Caco-2 (cell line): ENCODE measurements at regions not wholly inside any gene's neighbourhood (a gene's known extent, or its start where the extent isn't known, plus 50 kb on each side); places are given as distances from the start of the nearest gene placed in this dataset.

Source experiments
- BruUV-seq: library from RNA; stranded (reverse); fragments of 400-500 nt; replicated peaks from 2 replicates; lab custom pipeline; 2021; lab: Mats Ljungman, UMichigan
- CTCF ChIA-PET: fragments of 300-600 bp; sonication (Branson Sonifier 250); formaldehyde crosslinking; loops from one replicate; lab custom pipeline; 2022; ENCODE audit warnings: antibody characterized with exemption; lab: Charles Lee
- POLR2A ChIA-PET: fragments of 300-600 bp; sonication (Branson Sonifier 250); formaldehyde crosslinking; loops from one replicate; lab custom pipeline; 2022; ENCODE audit warnings: antibody characterized with exemption; lab: Charles Lee
- DNase-seq, 2 experiments: peaks; one replicate each; pipeline versions ENCODE4 v3.0.0 to v3.0.0-alpha.2; 2020 to 2022
- H3K27me3 ChIP-seq: replicated peaks from 2 replicates; pipeline ENCODE4 v1.6.0; 2011; ENCODE audit warnings: low read length; ENCODE audit not compliant: control insufficient read depth, insufficient read depth
- H3K36me3 ChIP-seq: 2 replicates; pipeline ENCODE4 v1.5.1; 2011; ENCODE audit warnings: low read length; ENCODE audit not compliant: control insufficient read depth, insufficient read depth
- H3K4me1 ChIP-seq: fragments of 250-450 bp; sonication (Bioruptor Pico); 2 replicates; pipeline ENCODE4 v1.5.1; 2020; ENCODE audit warnings: mild to moderate bottlenecking
- H3K4me3 ChIP-seq: 2 replicates; pipeline ENCODE4 v1.5.1; 2011; ENCODE audit warnings: low read depth, mild to moderate bottlenecking, control low read depth, low read length
- H3K9me3 ChIP-seq: fragments of 250-450 bp; sonication (Bioruptor Pico); 2 replicates; pipeline ENCODE4 v1.5.1; 2020; ENCODE audit warnings: mild to moderate bottlenecking, moderate library complexity
- H3K27ac Mint-ChIP-seq: one replicate; pipeline ENCODE4 v1.8.0; 2022; ENCODE audit warnings: mixed read lengths; ENCODE audit not compliant: unreplicated experiment
- H3K27me3 Mint-ChIP-seq: one replicate; pipeline ENCODE4 v1.8.0; 2022; ENCODE audit warnings: mixed read lengths; ENCODE audit not compliant: insufficient read depth, unreplicated experiment
- H3K36me3 Mint-ChIP-seq: one replicate; pipeline ENCODE4 v1.8.0; 2022; ENCODE audit warnings: mild to moderate bottlenecking, mixed read lengths; ENCODE audit not compliant: insufficient read depth, unreplicated experiment
- H3K4me1 Mint-ChIP-seq: one replicate; pipeline ENCODE4 v1.8.0; 2022; ENCODE audit warnings: low read depth, mixed read lengths; ENCODE audit not compliant: unreplicated experiment
- H3K4me3 Mint-ChIP-seq: one replicate; pipeline ENCODE4 v1.8.0; 2022; ENCODE audit warnings: mild to moderate bottlenecking, moderate library complexity, mixed read lengths; ENCODE audit not compliant: unreplicated experiment
- H3K9me3 Mint-ChIP-seq: one replicate; pipeline ENCODE4 v1.8.0; 2022; ENCODE audit warnings: mixed read lengths; ENCODE audit not compliant: unreplicated experiment
- CTCF ChIP-seq, 2 experiments: fragments of 200-600 bp in 1 of 2; IDR thresholded peaks; 1 replicate in 1 of 2; 2 replicates in 1 of 2; pipeline versions ENCODE4 v1.5.1 to v1.8.0; 2011 to 2022; ENCODE audit warnings: antibody characterized with exemption in 1 of 2, control low read depth in 1 of 2, inconsistent platforms in 1 of 2, low read depth in 1 of 2, low read length in 1 of 2, mild to moderate bottlenecking in 1 of 2, moderate library complexity in 1 of 2; ENCODE audit not compliant: insufficient read depth in 1 of 2, severe bottlenecking in 1 of 2, unreplicated experiment in 1 of 2
- intact Hi-C: fragments of 100-400 bp; cut with micrococcal nuclease; formaldehyde crosslinking; loops from one replicate; pipeline ENCODE4 v1.10.0; 2022; ENCODE audit not compliant: unreplicated experiment

DNA sequence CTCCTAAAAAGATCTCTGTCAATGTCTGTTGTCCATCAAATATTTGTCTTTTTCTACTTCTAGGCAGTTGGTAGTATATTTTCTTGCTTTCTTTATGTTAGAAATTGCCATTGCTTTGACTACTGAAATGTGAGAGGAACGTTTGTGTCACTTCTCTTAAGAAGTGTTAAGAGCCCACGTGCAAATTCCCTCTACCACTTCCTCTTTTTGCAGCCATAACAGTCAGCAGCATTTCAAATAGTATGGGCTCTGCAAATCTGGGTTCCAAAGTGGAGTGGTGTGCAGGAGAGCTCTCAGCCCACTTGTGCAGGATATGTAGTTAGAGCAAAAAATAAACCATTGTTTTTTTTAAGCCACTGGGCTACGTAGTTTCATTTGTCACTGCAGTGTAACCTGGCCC lies 314.0 kb downstream of the MEIS1 start:
- BruUV-seq: no TSS peak
- ChIA-PET POLR2A (no interaction called here), CTCF (no interaction called here)
- Histone ChIP-seq H3K4me1 (no peaks in the 10 kb centered on the region), H3K9me3 (no peaks in the 10 kb centered on the region), H3K36me3 (no peaks in the 10 kb centered on the region), H3K4me3 (no peak overlapping the region), H3K27me3 (no peaks in the 10 kb centered on the region)
- Mint-ChIP-seq H3K4me1 (no peaks in the 10 kb centered on the region), H3K36me3 (no peaks in the 10 kb centered on the region), H3K27ac (no peak overlapping the region), H3K4me3 (no peak overlapping the region), H3K27me3 (no peaks in the 10 kb centered on the region), H3K9me3 (no peaks in the 10 kb centered on the region)
- intact Hi-C loops: no loop called here
- DNase-seq: no peak
- no peak for TF ChIP-seq CTCF (IDR thresholded peaks at IDR 0.05; ENCODE audit: insufficient read depth in 1 of 2, low read depth in 1 of 2, low read length in 1 of 2, severe bottlenecking in 1 of 2, unreplicated experiment in 1 of 2)

DNA sequence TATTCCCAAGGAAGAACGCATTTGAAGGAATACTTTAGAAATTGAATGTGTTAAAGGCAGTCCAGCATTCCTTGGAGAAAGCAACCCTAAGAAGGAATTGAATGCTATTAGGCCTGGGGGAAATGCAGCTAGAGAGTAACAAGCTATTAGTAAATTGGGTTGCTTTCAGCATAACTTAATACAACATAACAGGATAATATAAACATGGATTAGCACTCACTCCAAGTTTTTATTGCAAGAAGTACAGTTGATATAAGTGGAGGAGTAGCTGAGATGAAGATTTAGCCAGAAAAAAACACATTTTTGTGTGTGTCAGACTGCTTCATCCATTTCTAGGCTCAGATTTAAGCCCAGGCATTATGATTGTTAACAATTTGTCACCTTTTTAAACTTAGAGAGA lies 314.6 kb downstream of the MEIS1 start:
- CTCF ChIA-PET: no interaction called here
- H3K4me3 Mint-ChIP-seq: no peak overlapping the region
- H3K36me3 Mint-ChIP-seq: no peaks in the 10 kb centered on the region
- Histone ChIP-seq H3K4me1 (no peaks in the 10 kb centered on the region), H3K9me3 (no peaks in the 10 kb centered on the region), H3K4me3 (no peak overlapping the region), H3K36me3 (no peaks in the 10 kb centered on the region), H3K27me3 (no peaks in the 10 kb centered on the region)
- POLR2A ChIA-PET: no interaction called here
- H3K4me1 Mint-ChIP-seq: no peaks in the 10 kb centered on the region
- no peak for TF ChIP-seq CTCF (IDR thresholded peaks at IDR 0.05; ENCODE audit: insufficient read depth in 1 of 2, low read depth in 1 of 2, low read length in 1 of 2, severe bottlenecking in 1 of 2, unreplicated experiment in 1 of 2)
- DNase-seq: no peak
- no peak overlapping the region for H3K27ac Mint-ChIP-seq
- H3K27me3 Mint-ChIP-seq: no peaks in the 10 kb centered on the region
- intact Hi-C loops: no loop called here
- no peaks in the 10 kb centered on the region for H3K9me3 Mint-ChIP-seq
- no TSS peak for BruUV-seq

GRCh38 chr2:66753257-66753656 lies 318.3 kb downstream of the MEIS1 start:
- POLR2A ChIA-PET: no interaction called here

More at GRCh38 chr2:66753257-66753656, 318.3 kb downstream of the MEIS1 start:
- H3K27me3 ChIP-seq: no peaks in the 10 kb centered on the region
- no peak for TF ChIP-seq CTCF (IDR thresholded peaks at IDR 0.05; ENCODE audit: insufficient read depth in 1 of 2, low read depth in 1 of 2, low read length in 1 of 2, severe bottlenecking in 1 of 2, unreplicated experiment in 1 of 2)
- no peaks in the 10 kb centered on the region for H3K36me3 ChIP-seq
- no peaks in the 10 kb centered on the region for H3K9me3 ChIP-seq
- H3K4me3 ChIP-seq: no peak overlapping the region
- no peaks in the 10 kb centered on the region for H3K4me1 ChIP-seq
- Mint-ChIP-seq H3K9me3 (no peaks in the 10 kb centered on the region), H3K27me3 (no peaks in the 10 kb centered on the region), H3K27ac (no peak overlapping the region), H3K4me1 (no peaks in the 10 kb centered on the region), H3K4me3 (no peak overlapping the region), H3K36me3 (no peaks in the 10 kb centered on the region)
- no TSS peak for BruUV-seq
- CTCF ChIA-PET: no interaction called here
- no peak for DNase-seq
- intact Hi-C loops: no loop called here
